H1 (cell line): ENCODE measurements at regions not wholly inside any gene's neighbourhood (a gene's known extent, or its start where the extent isn't known, plus 50 kb on each side); places are given as distances from the start of the nearest gene placed in this dataset.

Experiments used
- CHD7 ChIP-seq: fragments of 300-600 bp; sonication (generic); IDR thresholded peaks from 2 replicates; pipeline ENCODE4 v1.7.1; 2012; ENCODE audit warnings: low read length, moderate library complexity, mild to moderate bottlenecking, inconsistent platforms; ENCODE audit not compliant: insufficient replicate concordance
- E2F6 ChIP-seq: IDR thresholded peaks from 2 replicates; pipeline ENCODE4 v1.6.1; 2012; ENCODE audit warnings: inconsistent platforms
- EP300 ChIP-seq, 2 experiments: IDR thresholded peaks; 1 replicate in 1 of 2; 2 replicates in 1 of 2; pipeline ENCODE4 v1.6.1; 2011 to 2012; ENCODE audit warnings: low read depth in 2 of 2, low read length in 2 of 2, mild to moderate bottlenecking in 2 of 2, borderline replicate concordance in 1 of 2, inconsistent platforms in 1 of 2, moderate library complexity in 1 of 2
- HDAC2 ChIP-seq, 2 experiments: fragments of 300-600 bp in 1 of 2; sonication (generic) in 1 of 2; IDR thresholded peaks; 2 replicates each; pipeline ENCODE4 v1.6.1; 2011 to 2012; ENCODE audit warnings: low read depth in 2 of 2, low read length in 2 of 2, mild to moderate bottlenecking in 2 of 2, moderate library complexity in 2 of 2, borderline replicate concordance in 1 of 2, inconsistent platforms in 1 of 2
- JUND ChIP-seq: IDR thresholded peaks from 2 replicates; pipeline ENCODE4 v1.6.1; 2011; ENCODE audit warnings: mild to moderate bottlenecking, improper control_type of control experiment, low read length
- KDM4A ChIP-seq: IDR thresholded peaks from one replicate; pipeline ENCODE4 v1.7.1; 2012; ENCODE audit warnings: low read depth, mild to moderate bottlenecking, moderate library complexity, low read length, inconsistent platforms; ENCODE audit not compliant: severe bottlenecking
- SP1 ChIP-seq: IDR thresholded peaks from 2 replicates; pipeline ENCODE4 v1.6.1; 2011; ENCODE audit warnings: low read depth, low read length

- no peak for TF ChIP-seq CHD7
- no peak for TF ChIP-seq EP300 (IDR thresholded peaks at IDR 0.05; ENCODE audit: borderline replicate concordance in 1 of 2, low read depth in 2 of 2, low read length in 2 of 2)
- no peak for TF ChIP-seq SP1
- no peak for TF ChIP-seq JUND
- no peak for TF ChIP-seq KDM4A
- TF ChIP-seq HDAC2 (IDR thresholded peaks at IDR 0.05; ENCODE audit: borderline replicate concordance in 1 of 2, low read depth in 2 of 2, low read length in 2 of 2), result no peak
- TF ChIP-seq E2F6, result no peak
Measured at GRCh38 chr13:58827904-58828303, 1196.4 kb downstream of the PCDH17 start (continued).
